ENCODE measurements at regions not wholly inside any gene's neighbourhood (a gene's known extent, or its start where the extent isn't known, plus 50 kb on each side); places are given as distances from the start of the nearest gene placed in this dataset.

DNA sequence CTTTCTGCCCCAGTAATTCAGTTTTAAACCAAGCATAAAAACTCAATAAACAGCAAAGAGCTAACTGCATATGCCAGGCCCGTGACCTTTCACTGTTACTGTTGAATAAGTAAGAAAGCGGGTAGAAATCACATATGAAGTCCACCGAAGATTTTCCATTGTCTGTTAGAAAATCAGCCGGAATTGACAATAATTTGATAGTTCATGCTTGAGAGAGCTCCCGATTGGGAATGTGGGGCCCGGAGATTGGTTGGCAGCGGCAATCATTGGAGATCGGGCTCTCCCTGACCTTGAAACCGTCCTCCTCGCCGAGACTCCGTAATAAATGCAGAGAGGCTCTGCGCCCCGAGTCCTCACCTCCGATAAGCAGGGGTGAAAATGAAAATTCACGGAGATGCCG is 709.6 kb downstream of the BRD1 start:
- Histone ChIP-seq H3K27ac (ENCODE audit: extremely low read length, insufficient read depth, low read length) (no peak overlapping the region), H3K79me2 (ENCODE audit: insufficient read depth, low read length) (no peaks in the 10 kb centered on the region), H2AFZ (ENCODE audit: low read length) (no peak overlapping the region), H3K4me1 (ENCODE audit: insufficient read depth, low read length) (no peaks in the 10 kb centered on the region), H3K36me3 (replicated peaks in 1 of 2; ENCODE audit: control insufficient read depth in 1 of 2, insufficient read depth in 2 of 2, low read length in 2 of 2) (no peaks in the 10 kb centered on the region), H3K4me3 (replicated peaks in 1 of 3; ENCODE audit: insufficient read depth in 1 of 3, low read depth in 2 of 3, low read length in 3 of 3) (no peak overlapping the region), H4K20me1 (ENCODE audit: insufficient read depth, low read length) (no peaks in the 10 kb centered on the region), H3K9me3 (ENCODE audit: low read length) (no peaks in the 10 kb centered on the region), H3K9ac (ENCODE audit: insufficient read depth, low read depth, low read length) (no peak overlapping the region), H3K4me2 (ENCODE audit: low read depth, low read length) (no peak overlapping the region), H3K27me3 (ENCODE audit: control insufficient read depth in 1 of 2, insufficient read depth in 2 of 2, low read length in 2 of 2) (peaks cover under 1 to 48% of the 10 kb centered on the region in 2 experiments; a peak in 4 of 5 replicates)
- FAIRE-seq (no peak), ATAC-seq (no peak), DNase-seq (ENCODE audit: low spot score) (no peak)
- BruUV-seq (replicated peaks): no TSS peak
- WGBS (ENCODE audit: low lambda C conversion rate): 64% methylated on average over 17 of the region's 17 CpGs
- intact Hi-C loops (cut with micrococcal nuclease; ENCODE audit: unreplicated experiment): no loop called here
- TF ChIP-seq STAT5B (CRISPR knock-in tag; IDR thresholded peaks at IDR 0.05) (no peak), ZNF274 (CRISPR knock-in tag; IDR thresholded peaks at IDR 0.05) (no peak), ZNF30 (CRISPR knock-in tag; IDR thresholded peaks at IDR 0.05) (no peak), HNRNPLL (IDR thresholded peaks at IDR 0.05; ENCODE audit: low read depth, low read length, poor library complexity, severe bottlenecking) (no peak), ZSCAN31 (CRISPR knock-in tag; IDR thresholded peaks at IDR 0.05; ENCODE audit: low read depth) (no peak), ZNF766 (CRISPR knock-in tag; IDR thresholded peaks at IDR 0.05; ENCODE audit: borderline replicate concordance) (no peak), MXI1 (IDR thresholded peaks at IDR 0.05; ENCODE audit: borderline replicate concordance, low read depth, low read length) (no peak)
- TF ChIP-seq, protein P1, sequence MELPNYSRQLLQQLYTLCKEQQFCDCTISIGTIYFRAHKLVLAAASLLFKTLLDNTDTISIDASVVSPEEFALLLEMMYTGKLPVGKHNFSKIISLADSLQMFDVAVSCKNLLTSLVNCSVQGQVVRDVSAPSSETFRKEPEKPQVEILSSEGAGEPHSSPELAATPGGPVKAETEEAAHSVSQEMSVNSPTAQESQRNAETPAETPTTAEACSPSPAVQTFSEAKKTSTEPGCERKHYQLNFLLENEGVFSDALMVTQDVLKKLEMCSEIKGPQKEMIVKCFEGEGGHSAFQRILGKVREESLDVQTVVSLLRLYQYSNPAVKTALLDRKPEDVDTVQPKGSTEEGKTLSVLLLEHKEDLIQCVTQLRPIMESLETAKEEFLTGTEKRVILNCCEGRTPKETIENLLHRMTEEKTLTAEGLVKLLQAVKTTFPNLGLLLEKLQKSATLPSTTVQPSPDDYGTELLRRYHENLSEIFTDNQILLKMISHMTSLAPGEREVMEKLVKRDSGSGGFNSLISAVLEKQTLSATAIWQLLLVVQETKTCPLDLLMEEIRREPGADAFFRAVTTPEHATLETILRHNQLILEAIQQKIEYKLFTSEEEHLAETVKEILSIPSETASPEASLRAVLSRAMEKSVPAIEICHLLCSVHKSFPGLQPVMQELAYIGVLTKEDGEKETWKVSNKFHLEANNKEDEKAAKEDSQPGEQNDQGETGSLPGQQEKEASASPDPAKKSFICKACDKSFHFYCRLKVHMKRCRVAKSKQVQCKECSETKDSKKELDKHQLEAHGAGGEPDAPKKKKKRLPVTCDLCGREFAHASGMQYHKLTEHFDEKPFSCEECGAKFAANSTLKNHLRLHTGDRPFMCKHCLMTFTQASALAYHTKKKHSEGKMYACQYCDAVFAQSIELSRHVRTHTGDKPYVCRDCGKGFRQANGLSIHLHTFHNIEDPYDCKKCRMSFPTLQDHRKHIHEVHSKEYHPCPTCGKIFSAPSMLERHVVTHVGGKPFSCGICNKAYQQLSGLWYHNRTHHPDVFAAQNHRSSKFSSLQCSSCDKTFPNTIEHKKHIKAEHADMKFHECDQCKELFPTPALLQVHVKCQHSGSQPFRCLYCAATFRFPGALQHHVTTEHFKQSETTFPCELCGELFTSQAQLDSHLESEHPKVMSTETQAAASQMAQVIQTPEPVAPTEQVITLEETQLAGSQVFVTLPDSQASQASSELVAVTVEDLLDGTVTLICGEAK (IDR thresholded peaks at IDR 0.05): no peak
- TF ChIP-seq, protein P1 (CRISPR knock-in tag; IDR thresholded peaks at IDR 0.05): no peak
- TF ChIP-seq, protein P2, sequence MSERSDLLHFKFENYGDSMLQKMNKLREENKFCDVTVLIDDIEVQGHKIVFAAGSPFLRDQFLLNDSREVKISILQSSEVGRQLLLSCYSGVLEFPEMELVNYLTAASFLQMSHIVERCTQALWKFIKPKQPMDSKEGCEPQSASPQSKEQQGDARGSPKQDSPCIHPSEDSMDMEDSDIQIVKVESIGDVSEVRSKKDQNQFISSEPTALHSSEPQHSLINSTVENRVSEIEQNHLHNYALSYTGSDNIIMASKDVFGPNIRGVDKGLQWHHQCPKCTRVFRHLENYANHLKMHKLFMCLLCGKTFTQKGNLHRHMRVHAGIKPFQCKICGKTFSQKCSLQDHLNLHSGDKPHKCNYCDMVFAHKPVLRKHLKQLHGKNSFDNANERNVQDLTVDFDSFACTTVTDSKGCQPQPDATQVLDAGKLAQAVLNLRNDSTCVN (CRISPR knock-in tag; IDR thresholded peaks at IDR 0.05; ENCODE audit: borderline replicate concordance): no peak
- TF ChIP-seq, protein P3, sequence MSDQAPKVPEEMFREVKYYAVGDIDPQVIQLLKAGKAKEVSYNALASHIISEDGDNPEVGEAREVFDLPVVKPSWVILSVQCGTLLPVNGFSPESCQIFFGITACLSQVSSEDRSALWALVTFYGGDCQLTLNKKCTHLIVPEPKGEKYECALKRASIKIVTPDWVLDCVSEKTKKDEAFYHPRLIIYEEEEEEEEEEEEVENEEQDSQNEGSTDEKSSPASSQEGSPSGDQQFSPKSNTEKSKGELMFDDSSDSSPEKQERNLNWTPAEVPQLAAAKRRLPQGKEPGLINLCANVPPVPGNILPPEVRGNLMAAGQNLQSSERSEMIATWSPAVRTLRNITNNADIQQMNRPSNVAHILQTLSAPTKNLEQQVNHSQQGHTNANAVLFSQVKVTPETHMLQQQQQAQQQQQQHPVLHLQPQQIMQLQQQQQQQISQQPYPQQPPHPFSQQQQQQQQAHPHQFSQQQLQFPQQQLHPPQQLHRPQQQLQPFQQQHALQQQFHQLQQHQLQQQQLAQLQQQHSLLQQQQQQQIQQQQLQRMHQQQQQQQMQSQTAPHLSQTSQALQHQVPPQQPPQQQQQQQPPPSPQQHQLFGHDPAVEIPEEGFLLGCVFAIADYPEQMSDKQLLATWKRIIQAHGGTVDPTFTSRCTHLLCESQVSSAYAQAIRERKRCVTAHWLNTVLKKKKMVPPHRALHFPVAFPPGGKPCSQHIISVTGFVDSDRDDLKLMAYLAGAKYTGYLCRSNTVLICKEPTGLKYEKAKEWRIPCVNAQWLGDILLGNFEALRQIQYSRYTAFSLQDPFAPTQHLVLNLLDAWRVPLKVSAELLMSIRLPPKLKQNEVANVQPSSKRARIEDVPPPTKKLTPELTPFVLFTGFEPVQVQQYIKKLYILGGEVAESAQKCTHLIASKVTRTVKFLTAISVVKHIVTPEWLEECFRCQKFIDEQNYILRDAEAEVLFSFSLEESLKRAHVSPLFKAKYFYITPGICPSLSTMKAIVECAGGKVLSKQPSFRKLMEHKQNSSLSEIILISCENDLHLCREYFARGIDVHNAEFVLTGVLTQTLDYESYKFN (CRISPR knock-in tag; conservative IDR thresholded peaks at IDR 0.05): no peak
- CTCF ChIA-PET (ENCODE audit: low intra/inter-chr PET ratio, low total read pairs): no interaction called here
- POLR2A ChIA-PET: no interaction called here
- in situ Hi-C loops (cut with HindIII; ENCODE audit: extremely low pct_ligation_motif_present, low pct_unique_long_range_greater_than_20kb): no loop called here

Data from HepG2 (cell line).